Mesenteric fat pad (tissue), 1 donor: ENCODE measurements at regions not wholly inside any gene's neighbourhood (a gene's known extent, or its start where the extent isn't known, plus 50 kb on each side); places are given as distances from the start of the nearest gene placed in this dataset.

ENCODE experiments used
- DNase-seq: peaks from one replicate; pipeline ENCODE4 v3.0.0-alpha.2; 2020; ENCODE audit warnings: low spot score
- donor health status: DM: yes; HTN: yes; CAD: no.

- no peak for DNase-seq
Measured at GRCh38 chr6:166050559-166050958, 117.1 kb downstream of the TBXT start.

- DNase-seq, result no peak
Measured at GRCh38 chr6:166046982-166047381, 120.7 kb downstream of the TBXT start.

- DNase-seq, result no peak
Measured at GRCh38 chr6:166046226-166046625, 121.4 kb downstream of the TBXT start.

GRCh38 chr6:166045860-166046200 lies 121.8 kb downstream of the TBXT start:
- DNase-seq, result no peak

- no peak for DNase-seq
Measured at GRCh38 chr6:166045173-166045859, 122.3 kb downstream of the TBXT start.

GRCh38 chr6:166041277-166041676 lies 126.4 kb downstream of the TBXT start:
- DNase-seq, result no peak

GRCh38 chr6:166040292-166040691 lies 127.4 kb downstream of the TBXT start:
- DNase-seq, result no peak

GRCh38 chr6:166036316-166037095 lies 131.1 kb downstream of the TBXT start:
- DNase-seq, result no peak

- no peak for DNase-seq
Measured at GRCh38 chr6:166032366-166033200, 135.1 kb downstream of the TBXT start.

GRCh38 chr6:166031275-166031674 lies 136.4 kb downstream of the TBXT start:
- DNase-seq, result no peak

GRCh38 chr6:166029506-166029905 lies 138.1 kb downstream of the TBXT start:
- no peak for DNase-seq

GRCh38 chr6:166027761-166028160 lies 139.9 kb downstream of the TBXT start:
- no peak for DNase-seq

- no peak for DNase-seq
Measured at GRCh38 chr6:166026586-166027126, 141.0 kb downstream of the TBXT start.

GRCh38 chr6:166025149-166025898 lies 142.3 kb downstream of the TBXT start:
- no peak for DNase-seq

GRCh38 chr6:166024252-166024651 lies 143.4 kb downstream of the TBXT start:
- DNase-seq, result no peak

GRCh38 chr6:166023273-166023989 lies 144.2 kb downstream of the TBXT start:
- DNase-seq, result no peak

GRCh38 chr6:166021429-166021828 lies 146.2 kb downstream of the TBXT start:
- DNase-seq, result no peak

- no peak for DNase-seq
Measured at GRCh38 chr6:166019214-166019613, 148.4 kb downstream of the TBXT start.

- no peak for DNase-seq
Measured at GRCh38 chr6:166017032-166017635, 150.5 kb downstream of the TBXT start.

GRCh38 chr6:166014966-166015365 lies 152.7 kb downstream of the TBXT start:
- DNase-seq, result no peak
